ENCODE measurements at regions not wholly inside any gene's neighbourhood (a gene's known extent, or its start where the extent isn't known, plus 50 kb on each side); places are given as distances from the start of the nearest gene placed in this dataset.

DNA sequence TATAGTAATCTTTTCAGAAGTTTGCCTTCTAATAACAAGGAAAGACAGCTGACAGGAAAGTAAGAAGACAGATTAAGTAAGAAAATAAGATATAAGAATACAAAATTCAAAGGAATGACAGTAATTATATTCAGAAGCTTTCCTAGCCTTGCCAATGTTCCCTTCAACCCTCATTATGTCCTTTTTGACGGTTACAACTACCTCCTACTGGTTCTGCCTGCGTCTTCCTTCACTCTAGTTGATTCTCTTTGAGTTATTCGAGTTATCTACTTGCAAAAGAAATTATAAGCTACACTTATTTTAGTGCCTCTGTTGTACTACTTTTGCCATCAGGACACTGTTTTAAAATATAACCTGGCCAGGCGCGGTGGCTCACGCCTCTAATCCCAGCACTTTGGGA lies 218.9 kb upstream of the GYPC start:
- TF ChIP-seq POLR2A (IDR thresholded peaks at IDR 0.05) (no peak), POLR2AphosphoS5 (IDR thresholded peaks at IDR 0.05) (no peak)
- TF ChIP-seq, protein P1, sequence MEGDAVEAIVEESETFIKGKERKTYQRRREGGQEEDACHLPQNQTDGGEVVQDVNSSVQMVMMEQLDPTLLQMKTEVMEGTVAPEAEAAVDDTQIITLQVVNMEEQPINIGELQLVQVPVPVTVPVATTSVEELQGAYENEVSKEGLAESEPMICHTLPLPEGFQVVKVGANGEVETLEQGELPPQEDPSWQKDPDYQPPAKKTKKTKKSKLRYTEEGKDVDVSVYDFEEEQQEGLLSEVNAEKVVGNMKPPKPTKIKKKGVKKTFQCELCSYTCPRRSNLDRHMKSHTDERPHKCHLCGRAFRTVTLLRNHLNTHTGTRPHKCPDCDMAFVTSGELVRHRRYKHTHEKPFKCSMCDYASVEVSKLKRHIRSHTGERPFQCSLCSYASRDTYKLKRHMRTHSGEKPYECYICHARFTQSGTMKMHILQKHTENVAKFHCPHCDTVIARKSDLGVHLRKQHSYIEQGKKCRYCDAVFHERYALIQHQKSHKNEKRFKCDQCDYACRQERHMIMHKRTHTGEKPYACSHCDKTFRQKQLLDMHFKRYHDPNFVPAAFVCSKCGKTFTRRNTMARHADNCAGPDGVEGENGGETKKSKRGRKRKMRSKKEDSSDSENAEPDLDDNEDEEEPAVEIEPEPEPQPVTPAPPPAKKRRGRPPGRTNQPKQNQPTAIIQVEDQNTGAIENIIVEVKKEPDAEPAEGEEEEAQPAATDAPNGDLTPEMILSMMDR (IDR thresholded peaks at IDR 0.05 in 8 of 11, conservative IDR thresholded peaks at IDR 0.05 in 3 of 11): no peak
- H3K27me3 ChIP-seq (replicated peaks in 1 of 7): no peaks in the 10 kb centered on the region
- intact Hi-C loops (cut with DNase I; ENCODE audit: low total_unique reads): no loop called here
- H3K4me3 ChIP-seq: no peak overlapping the region
- no peaks in the 10 kb centered on the region for H3K9me3 ChIP-seq
- 87 to 92% (median 88%) methylated on average over 6 of the region's 6 CpGs for WGBS, 5 donors
- H3K4me1 ChIP-seq: no peaks in the 10 kb centered on the region
- no peak overlapping the region for H3K27ac ChIP-seq
- no peaks in the 10 kb centered on the region for H3K36me3 ChIP-seq
- DNase-seq: no peak

DNA sequence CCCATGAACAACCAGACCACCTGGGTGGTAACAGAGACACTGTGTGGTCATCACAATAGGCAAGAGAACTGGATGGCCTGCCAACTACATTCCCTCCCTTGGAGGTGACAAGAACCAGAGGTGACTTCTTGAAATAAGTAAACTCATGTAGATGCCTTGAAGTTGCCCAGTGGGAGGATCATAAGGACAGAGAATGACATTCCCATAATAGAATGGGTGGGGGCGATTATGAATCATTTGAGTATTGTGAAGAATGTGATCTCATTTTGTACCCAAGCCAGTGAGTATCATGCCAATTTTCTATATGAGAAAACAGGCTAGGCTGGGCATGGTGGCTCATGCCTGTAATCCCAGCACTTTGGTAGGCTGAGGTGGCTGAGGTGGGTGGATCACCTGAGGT lies 211.4 kb upstream of the GYPC start:
- Histone ChIP-seq H3K4me3 (no peak overlapping the region), H3K4me1 (no peaks in the 10 kb centered on the region), H3K9me3 (no peaks in the 10 kb centered on the region), H3K36me3 (no peaks in the 10 kb centered on the region), H3K27me3 (replicated peaks in 1 of 7) (no peaks in the 10 kb centered on the region), H3K27ac (no peak overlapping the region)
- no peak for TF ChIP-seq POLR2AphosphoS5 (IDR thresholded peaks at IDR 0.05)
- TF ChIP-seq, protein P1 (IDR thresholded peaks at IDR 0.05 in 8 of 11, conservative IDR thresholded peaks at IDR 0.05 in 3 of 11): no peak
- no peak for TF ChIP-seq POLR2A (IDR thresholded peaks at IDR 0.05)
- DNase-seq: no peak
- WGBS, 5 donors: 70 to 85% (median 75%) methylated on average over 1 of the region's 1 CpG
- intact Hi-C loops (cut with DNase I; ENCODE audit: low total_unique reads): no loop called here

DNA sequence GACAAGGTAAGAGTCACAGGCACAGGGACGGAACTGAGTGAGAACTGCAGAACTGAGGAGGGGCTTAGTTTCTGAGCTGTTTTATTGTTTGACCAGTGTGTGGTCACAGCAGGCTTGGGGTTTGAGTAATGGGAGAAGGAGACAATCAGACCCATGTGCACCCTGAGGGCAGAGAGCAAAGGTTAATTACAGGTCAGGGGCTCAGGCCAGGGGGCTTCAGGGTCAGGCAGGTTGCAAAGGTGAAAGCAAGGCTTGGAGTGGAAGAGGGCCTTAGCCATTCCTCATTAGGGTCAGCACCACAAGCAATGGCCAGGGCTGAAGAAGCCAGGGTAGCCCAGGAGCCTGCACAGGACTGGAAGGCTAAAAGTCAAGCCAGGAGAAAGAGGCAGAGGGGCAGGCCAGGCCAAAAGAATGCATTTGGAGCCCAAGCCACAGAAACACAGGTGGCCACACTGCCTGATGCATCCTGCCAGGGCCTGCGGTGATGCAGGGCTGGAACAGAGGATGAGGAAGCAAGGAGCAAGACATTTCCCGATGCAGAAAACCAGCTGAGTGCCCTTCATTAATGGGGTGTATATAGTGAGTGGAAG lies 209.8 kb upstream of the GYPC start:
- H3K27ac ChIP-seq: no peak overlapping the region
- no peak for TF ChIP-seq POLR2AphosphoS5 (IDR thresholded peaks at IDR 0.05)
- no peak for DNase-seq
- 77 to 95% (median 87%) methylated on average over 3 of the region's 3 CpGs for WGBS, 5 donors
- no peaks in the 10 kb centered on the region for H3K4me1 ChIP-seq
- no peak overlapping the region for H3K4me3 ChIP-seq
- H3K36me3 ChIP-seq: no peaks in the 10 kb centered on the region
- intact Hi-C loops (cut with DNase I; ENCODE audit: low total_unique reads): no loop called here
- no peaks in the 10 kb centered on the region for H3K9me3 ChIP-seq
- no peaks in the 10 kb centered on the region for H3K27me3 ChIP-seq (replicated peaks in 1 of 7)

DNA sequence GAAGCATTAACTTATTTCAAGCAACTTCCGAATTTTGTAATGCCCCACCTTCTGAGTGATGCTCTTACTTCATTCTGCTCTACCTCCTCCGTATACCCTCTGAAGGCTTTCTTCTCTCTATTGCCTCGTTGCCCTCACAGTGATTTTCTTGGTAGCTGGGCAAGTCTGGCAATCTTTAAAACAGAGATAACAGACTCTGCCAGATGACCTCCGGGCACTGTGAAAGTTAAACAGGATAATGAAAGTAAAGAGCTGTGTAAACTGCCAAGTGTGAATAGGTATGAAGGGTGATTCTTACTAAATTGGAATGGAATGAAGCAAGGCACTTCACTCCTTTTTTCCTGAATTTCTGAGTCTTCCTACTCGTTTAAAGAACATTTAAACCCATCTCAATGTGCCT lies 207.3 kb upstream of the GYPC start:
- Histone ChIP-seq H3K27me3 (replicated peaks in 1 of 7) (no peaks in the 10 kb centered on the region), H3K4me3 (no peak overlapping the region), H3K27ac (no peak overlapping the region), H3K36me3 (no peaks in the 10 kb centered on the region), H3K4me1 (no peaks in the 10 kb centered on the region), H3K9me3 (peaks cover 0 to 7% (median 2%) of the 10 kb centered on the region in 8 donors)
- intact Hi-C loops (cut with DNase I; ENCODE audit: low total_unique reads): no loop called here
- DNase-seq: no peak
- WGBS, 5 donors: 47 to 66% (median 52%) methylated on average over 5 of the region's 5 CpGs
- TF ChIP-seq POLR2AphosphoS5 (IDR thresholded peaks at IDR 0.05): no peak
- TF ChIP-seq POLR2A (IDR thresholded peaks at IDR 0.05): no peak
- TF ChIP-seq, protein P1 (IDR thresholded peaks at IDR 0.05 in 8 of 11, conservative IDR thresholded peaks at IDR 0.05 in 3 of 11): no peak

DNA sequence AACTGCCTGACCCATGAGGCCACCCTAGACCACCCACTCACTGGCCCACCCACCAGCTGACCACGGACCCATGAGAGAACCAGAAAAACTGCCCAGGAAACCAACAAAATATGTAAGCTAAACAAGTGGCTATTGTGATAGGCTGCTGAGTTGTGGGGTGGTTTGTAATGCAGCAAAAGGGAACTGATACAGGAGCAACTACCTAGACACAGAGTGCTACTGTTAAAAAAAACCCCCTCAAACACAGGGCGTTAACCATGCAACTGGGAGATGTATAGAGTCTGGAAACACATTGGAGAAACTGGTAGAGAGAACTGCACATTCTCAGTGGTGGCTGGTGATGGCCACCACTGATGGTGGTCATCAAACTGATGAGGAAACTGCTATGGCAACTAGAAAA lies 206.3 kb upstream of the GYPC start:
- 62 to 76% (median 73%) methylated on average over 2 of the region's 2 CpGs for WGBS, 5 donors
- intact Hi-C loops (cut with DNase I; ENCODE audit: low total_unique reads): no loop called here

More for the DNA sequence above, 206.3 kb upstream of the GYPC start:
- Histone ChIP-seq H3K4me1 (no peaks in the 10 kb centered on the region), H3K4me3 (no peak overlapping the region), H3K9me3 (peaks cover 0 to 7% (median 2%) of the 10 kb centered on the region in 8 donors), H3K27me3 (replicated peaks in 1 of 7) (no peaks in the 10 kb centered on the region), H3K36me3 (no peaks in the 10 kb centered on the region), H3K27ac (no peak overlapping the region)
- no peak for DNase-seq
- TF ChIP-seq, protein P1 (IDR thresholded peaks at IDR 0.05 in 8 of 11, conservative IDR thresholded peaks at IDR 0.05 in 3 of 11): no peak
- no peak for TF ChIP-seq POLR2AphosphoS5 (IDR thresholded peaks at IDR 0.05)
- no peak for TF ChIP-seq POLR2A (IDR thresholded peaks at IDR 0.05)

Measured in spleen (tissue), 11 donors.